ENCODE measurements at regions not wholly inside any gene's neighbourhood (a gene's known extent, or its start where the extent isn't known, plus 50 kb on each side); places are given as distances from the start of the nearest gene placed in this dataset.

GRCh38 chr1:166588741-166589140, 250.5 kb upstream of the POGK start:
- TF ChIP-seq, protein P1, sequence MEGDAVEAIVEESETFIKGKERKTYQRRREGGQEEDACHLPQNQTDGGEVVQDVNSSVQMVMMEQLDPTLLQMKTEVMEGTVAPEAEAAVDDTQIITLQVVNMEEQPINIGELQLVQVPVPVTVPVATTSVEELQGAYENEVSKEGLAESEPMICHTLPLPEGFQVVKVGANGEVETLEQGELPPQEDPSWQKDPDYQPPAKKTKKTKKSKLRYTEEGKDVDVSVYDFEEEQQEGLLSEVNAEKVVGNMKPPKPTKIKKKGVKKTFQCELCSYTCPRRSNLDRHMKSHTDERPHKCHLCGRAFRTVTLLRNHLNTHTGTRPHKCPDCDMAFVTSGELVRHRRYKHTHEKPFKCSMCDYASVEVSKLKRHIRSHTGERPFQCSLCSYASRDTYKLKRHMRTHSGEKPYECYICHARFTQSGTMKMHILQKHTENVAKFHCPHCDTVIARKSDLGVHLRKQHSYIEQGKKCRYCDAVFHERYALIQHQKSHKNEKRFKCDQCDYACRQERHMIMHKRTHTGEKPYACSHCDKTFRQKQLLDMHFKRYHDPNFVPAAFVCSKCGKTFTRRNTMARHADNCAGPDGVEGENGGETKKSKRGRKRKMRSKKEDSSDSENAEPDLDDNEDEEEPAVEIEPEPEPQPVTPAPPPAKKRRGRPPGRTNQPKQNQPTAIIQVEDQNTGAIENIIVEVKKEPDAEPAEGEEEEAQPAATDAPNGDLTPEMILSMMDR (IDR thresholded peaks at IDR 0.05; ENCODE audit: extremely low read depth in 1 of 2, insufficient read depth in 1 of 2, low read depth in 1 of 2, low read length in 2 of 2) = no peak
- TF ChIP-seq JUN (IDR thresholded peaks at IDR 0.05; ENCODE audit: borderline replicate concordance, insufficient read depth, insufficient read length, low read depth) (no peak), EZH2 (IDR thresholded peaks at IDR 0.05; ENCODE audit: borderline replicate concordance, low read depth, low read length, severe bottlenecking) (no peak), POLR2A (IDR thresholded peaks at IDR 0.05; ENCODE audit: low read depth, low read length) (no peak), POLR2AphosphoS5 (IDR thresholded peaks at IDR 0.05; ENCODE audit: insufficient read depth, low read depth, low read length) (no peak), MYC (IDR thresholded peaks at IDR 0.05; ENCODE audit: low read depth, low read length) (no peak), MAX (IDR thresholded peaks at IDR 0.05; ENCODE audit: insufficient read depth, insufficient read length) (no peak), GATA2 (IDR thresholded peaks at IDR 0.05; ENCODE audit: insufficient read depth, insufficient read length, low read depth, low read length) (no peak)

All from endothelial cell of umbilical vein (primary cell).